ENCODE measurements at regions not wholly inside any gene's neighbourhood (a gene's known extent, or its start where the extent isn't known, plus 50 kb on each side); places are given as distances from the start of the nearest gene placed in this dataset.

DNA sequence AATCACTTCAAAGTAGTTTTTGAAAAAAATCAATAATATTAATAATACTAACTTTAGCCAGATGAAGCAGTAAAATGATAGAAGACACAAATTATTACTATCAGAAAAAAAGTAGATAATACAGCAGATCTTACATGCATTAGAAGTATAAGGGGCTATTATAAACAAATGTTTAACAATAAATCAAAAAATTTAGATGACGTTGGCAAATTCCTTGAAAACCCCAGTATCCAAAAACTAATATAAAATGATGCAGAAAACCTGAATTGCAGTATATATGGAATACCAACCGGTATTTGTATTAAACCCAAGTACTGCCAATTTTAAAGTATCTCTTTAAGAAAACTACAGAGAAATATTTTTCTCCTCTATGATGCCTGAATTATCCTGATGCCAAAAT lies 573.3 kb upstream of the CTNND2 start:
- H3K27ac ChIP-seq (ENCODE audit: low read depth, low read length): no peak overlapping the region
- H3K4me2 ChIP-seq (ENCODE audit: low read length): no peak overlapping the region
- H4K20me1 ChIP-seq (ENCODE audit: insufficient read depth): no peaks in the 10 kb centered on the region
- intact Hi-C loops (cut with micrococcal nuclease): no loop called here
- TF ChIP-seq TCF7L2 (IDR thresholded peaks at IDR 0.05; ENCODE audit: borderline replicate concordance, extremely low read depth, insufficient read depth, insufficient read length) (no peak), POLR2A (IDR thresholded peaks at IDR 0.05; ENCODE audit: borderline replicate concordance, extremely low read depth, insufficient read depth, insufficient read length) (no peak), CBX3 (IDR thresholded peaks at IDR 0.05; ENCODE audit: low read depth) (no peak), YY1 (IDR thresholded peaks at IDR 0.05; ENCODE audit: extremely low read depth, insufficient replicate concordance, low read depth, low read length) (no peak), ZFX (IDR thresholded peaks at IDR 0.05) (no peak), CEBPB (IDR thresholded peaks at IDR 0.05; ENCODE audit: low read depth) (no peak), EGR1 (IDR thresholded peaks at IDR 0.05; ENCODE audit: low read depth) (no peak), REST (IDR thresholded peaks at IDR 0.05; ENCODE audit: low read depth) (no peak), SIN3A (IDR thresholded peaks at IDR 0.05; ENCODE audit: low read depth) (no peak), ATF3 (IDR thresholded peaks at IDR 0.05) (no peak)
- TF ChIP-seq, protein P1, sequence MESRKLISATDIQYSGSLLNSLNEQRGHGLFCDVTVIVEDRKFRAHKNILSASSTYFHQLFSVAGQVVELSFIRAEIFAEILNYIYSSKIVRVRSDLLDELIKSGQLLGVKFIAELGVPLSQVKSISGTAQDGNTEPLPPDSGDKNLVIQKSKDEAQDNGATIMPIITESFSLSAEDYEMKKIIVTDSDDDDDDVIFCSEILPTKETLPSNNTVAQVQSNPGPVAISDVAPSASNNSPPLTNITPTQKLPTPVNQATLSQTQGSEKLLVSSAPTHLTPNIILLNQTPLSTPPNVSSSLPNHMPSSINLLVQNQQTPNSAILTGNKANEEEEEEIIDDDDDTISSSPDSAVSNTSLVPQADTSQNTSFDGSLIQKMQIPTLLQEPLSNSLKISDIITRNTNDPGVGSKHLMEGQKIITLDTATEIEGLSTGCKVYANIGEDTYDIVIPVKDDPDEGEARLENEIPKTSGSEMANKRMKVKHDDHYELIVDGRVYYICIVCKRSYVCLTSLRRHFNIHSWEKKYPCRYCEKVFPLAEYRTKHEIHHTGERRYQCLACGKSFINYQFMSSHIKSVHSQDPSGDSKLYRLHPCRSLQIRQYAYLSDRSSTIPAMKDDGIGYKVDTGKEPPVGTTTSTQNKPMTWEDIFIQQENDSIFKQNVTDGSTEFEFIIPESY (IDR thresholded peaks at IDR 0.05; ENCODE audit: extremely low read depth, insufficient replicate concordance, low read length): no peak
- H3K79me2 ChIP-seq (ENCODE audit: insufficient read depth, low read length): no peaks in the 10 kb centered on the region
- no peak overlapping the region for H3K9ac ChIP-seq (ENCODE audit: low read length)
- H3K9me2 ChIP-seq (ENCODE audit: insufficient read depth): no peaks in the 10 kb centered on the region
- no peak for DNase-seq (ENCODE audit: low read depth, low spot score)
- ChIA-PET RAD21 (ENCODE audit: low non-redundant PET in 1 of 2, low total read pairs in 2 of 2, uncharacterized antibody in 2 of 2, unreplicated experiment in 2 of 2) (no interaction called here), CTCF (no interaction called here), POLR2A (no interaction called here)
- H3K27me3 ChIP-seq (ENCODE audit: insufficient read depth, low read length): no peaks in the 10 kb centered on the region
- no peak overlapping the region for H3K4me3 ChIP-seq (replicated peaks in 1 of 2; ENCODE audit: low read depth in 1 of 2, low read length in 2 of 2)
- H3K36me3 ChIP-seq (ENCODE audit: control insufficient read depth in 1 of 2, insufficient read depth in 2 of 2, low read length in 2 of 2): no peaks in the 10 kb centered on the region
- no TSS peak for BruUV-seq (replicated peaks)
- peaks cover 5 to 12% of the 10 kb centered on the region in 2 experiments; a peak in 2 of 4 replicates for H3K9me3 ChIP-seq (ENCODE audit: control insufficient read depth in 1 of 2, insufficient read depth in 1 of 2, low read depth in 1 of 2, low read length in 2 of 2)
- H3K4me1 ChIP-seq (ENCODE audit: control insufficient read depth in 1 of 2, insufficient read depth in 2 of 2, low read length in 2 of 2): no peaks in the 10 kb centered on the region
- H2AFZ ChIP-seq (ENCODE audit: low read depth, low read length, poor library complexity, severe bottlenecking): no peak overlapping the region
- ATAC-seq: no peak

Data from HCT116 (cell line).